ENCODE measurements at regions not wholly inside any gene's neighbourhood (a gene's known extent, or its start where the extent isn't known, plus 50 kb on each side); places are given as distances from the start of the nearest gene placed in this dataset.

GRCh38 chr15:84103345-84103744 lies 132.2 kb upstream of the GOLGA6L4 start:
- H3K9ac ChIP-seq (ENCODE audit: low read length): no peak overlapping the region
- no peaks in the 10 kb centered on the region for H4K20me1 ChIP-seq (ENCODE audit: insufficient read depth, low read length)
- no peak overlapping the region for H2AFZ ChIP-seq (ENCODE audit: low read length)
- H3K4me3 ChIP-seq (ENCODE audit: low read depth, low read length, poor library complexity, severe bottlenecking): no peak overlapping the region
- no peak overlapping the region for H3K4me2 ChIP-seq (ENCODE audit: low read length)
- TF ChIP-seq CTCF (IDR thresholded peaks at IDR 0.05; ENCODE audit: low read length): no peak
- TF ChIP-seq EZH2 (IDR thresholded peaks at IDR 0.05; ENCODE audit: borderline replicate concordance, low read length): no peak
- H3K27me3 ChIP-seq (ENCODE audit: insufficient read depth, low read length): no peaks in the 10 kb centered on the region
- no peaks in the 10 kb centered on the region for H3F3A ChIP-seq (ENCODE audit: insufficient read depth, low read length)
- no peaks in the 10 kb centered on the region for H3K79me2 ChIP-seq (ENCODE audit: insufficient read depth, low read length)
- no peak overlapping the region for H3K27ac ChIP-seq (ENCODE audit: low read depth, low read length, poor library complexity, severe bottlenecking)
- H3K36me3 ChIP-seq (ENCODE audit: insufficient read depth, low read length): no peaks in the 10 kb centered on the region
- no peaks in the 10 kb centered on the region for H3K4me1 ChIP-seq (ENCODE audit: insufficient read depth, low read length, severe bottlenecking)
- H3K9me3 ChIP-seq (ENCODE audit: low read length): no peaks in the 10 kb centered on the region
- no peaks in the 10 kb centered on the region for H3K9me2 ChIP-seq (ENCODE audit: low read depth, low read length)

GRCh38 chr15:84104853-84105252 lies 130.7 kb upstream of the GOLGA6L4 start:
- Histone ChIP-seq H3K27ac (ENCODE audit: low read depth, low read length, poor library complexity, severe bottlenecking) (no peak overlapping the region), H3F3A (ENCODE audit: insufficient read depth, low read length) (no peaks in the 10 kb centered on the region), H3K9me2 (ENCODE audit: low read depth, low read length) (no peaks in the 10 kb centered on the region), H3K9me3 (ENCODE audit: low read length) (no peaks in the 10 kb centered on the region), H3K79me2 (ENCODE audit: insufficient read depth, low read length) (no peaks in the 10 kb centered on the region), H3K4me3 (ENCODE audit: low read depth, low read length, poor library complexity, severe bottlenecking) (no peak overlapping the region), H3K9ac (ENCODE audit: low read length) (no peak overlapping the region), H2AFZ (ENCODE audit: low read length) (no peak overlapping the region), H3K4me1 (ENCODE audit: insufficient read depth, low read length, severe bottlenecking) (no peaks in the 10 kb centered on the region), H4K20me1 (ENCODE audit: insufficient read depth, low read length) (no peaks in the 10 kb centered on the region), H3K4me2 (ENCODE audit: low read length) (no peak overlapping the region), H3K27me3 (ENCODE audit: insufficient read depth, low read length) (no peaks in the 10 kb centered on the region), H3K36me3 (ENCODE audit: insufficient read depth, low read length) (no peaks in the 10 kb centered on the region)
- TF ChIP-seq EZH2 (IDR thresholded peaks at IDR 0.05; ENCODE audit: borderline replicate concordance, low read length) (no peak), CTCF (IDR thresholded peaks at IDR 0.05; ENCODE audit: low read length) (no peak)

GRCh38 chr15:84108728-84109127 lies 126.8 kb upstream of the GOLGA6L4 start:
- H3K4me1 ChIP-seq (ENCODE audit: insufficient read depth, low read length, severe bottlenecking): no peaks in the 10 kb centered on the region
- no peaks in the 10 kb centered on the region for H3K9me3 ChIP-seq (ENCODE audit: low read length)
- H3F3A ChIP-seq (ENCODE audit: insufficient read depth, low read length): no peaks in the 10 kb centered on the region
- no peaks in the 10 kb centered on the region for H4K20me1 ChIP-seq (ENCODE audit: insufficient read depth, low read length)
- no peak overlapping the region for H3K9ac ChIP-seq (ENCODE audit: low read length)
- no peak for TF ChIP-seq EZH2 (IDR thresholded peaks at IDR 0.05; ENCODE audit: borderline replicate concordance, low read length)
- no peak for TF ChIP-seq CTCF (IDR thresholded peaks at IDR 0.05; ENCODE audit: low read length)
- no peak overlapping the region for H3K4me3 ChIP-seq (ENCODE audit: low read depth, low read length, poor library complexity, severe bottlenecking)
- H2AFZ ChIP-seq (ENCODE audit: low read length): no peak overlapping the region
- no peak overlapping the region for H3K27ac ChIP-seq (ENCODE audit: low read depth, low read length, poor library complexity, severe bottlenecking)
- no peaks in the 10 kb centered on the region for H3K27me3 ChIP-seq (ENCODE audit: insufficient read depth, low read length)
- no peaks in the 10 kb centered on the region for H3K36me3 ChIP-seq (ENCODE audit: insufficient read depth, low read length)
- no peak overlapping the region for H3K4me2 ChIP-seq (ENCODE audit: low read length)
- no peaks in the 10 kb centered on the region for H3K9me2 ChIP-seq (ENCODE audit: low read depth, low read length)
- no peaks in the 10 kb centered on the region for H3K79me2 ChIP-seq (ENCODE audit: insufficient read depth, low read length)

Measured in OCI-LY1 (cell line).